ENCODE measurements at regions not wholly inside any gene's neighbourhood (a gene's known extent, or its start where the extent isn't known, plus 50 kb on each side); places are given as distances from the start of the nearest gene placed in this dataset.

DNA sequence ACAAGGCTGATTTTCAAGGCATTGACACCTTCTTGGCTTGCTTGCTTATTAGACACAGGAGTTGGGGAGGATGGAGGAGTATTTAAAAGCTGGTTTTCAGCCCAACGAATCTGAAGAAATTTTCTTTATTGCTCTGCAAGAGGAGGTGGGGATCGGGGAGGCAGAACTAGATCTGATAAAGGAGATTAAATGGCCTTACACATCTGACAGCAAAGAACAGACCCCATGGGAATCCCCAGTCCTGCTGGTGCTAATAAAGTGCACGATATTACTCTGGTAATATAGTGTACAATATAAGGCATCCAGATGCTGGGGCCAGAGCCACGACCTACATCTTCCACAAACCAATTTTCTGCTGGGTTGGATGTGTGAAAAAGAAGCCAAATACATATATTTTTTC lies 323.0 kb downstream of the OMA1 start:
- no peak for TF ChIP-seq CTCF (IDR thresholded peaks at IDR 0.05)
- no peak for TF ChIP-seq EZH2 (IDR thresholded peaks at IDR 0.05)
- TF ChIP-seq EZH2phosphoT487 (IDR thresholded peaks at IDR 0.05) = no peak

Data from neural progenitor cell (in vitro differentiated cells).